Sigmoid colon (tissue), 4 donors: ENCODE measurements at regions not wholly inside any gene's neighbourhood (a gene's known extent, or its start where the extent isn't known, plus 50 kb on each side); places are given as distances from the start of the nearest gene placed in this dataset.

Source experiments
- POLR2A ChIP-seq, 2 donors: fragments of 450-650 bp; IDR thresholded peaks; one replicate each; pipeline ENCODE4 v1.6.1; 2016; ENCODE audit warnings: antibody characterized with exemption in 2 of 2, mild to moderate bottlenecking in 2 of 2, moderate library complexity in 2 of 2
- POLR2AphosphoS5 ChIP-seq, 4 donors: sonication (generic); formaldehyde crosslinking; IDR thresholded peaks; one replicate each; pipeline ENCODE4 v1.6.1; 2017; ENCODE audit warnings: antibody characterized with exemption in 4 of 4
- TF ChIP-seq, protein P1 (sequence below), 4 experiments: fragments of 450-650 bp in 3 of 4; fragments of 200-600 bp in 1 of 4; IDR thresholded peaks; one replicate each; pipeline ENCODE4 v1.5.1; 2016 to 2019; ENCODE audit warnings: antibody characterized with exemption in 4 of 4, mild to moderate bottlenecking in 3 of 4, moderate library complexity in 2 of 4

DNA sequence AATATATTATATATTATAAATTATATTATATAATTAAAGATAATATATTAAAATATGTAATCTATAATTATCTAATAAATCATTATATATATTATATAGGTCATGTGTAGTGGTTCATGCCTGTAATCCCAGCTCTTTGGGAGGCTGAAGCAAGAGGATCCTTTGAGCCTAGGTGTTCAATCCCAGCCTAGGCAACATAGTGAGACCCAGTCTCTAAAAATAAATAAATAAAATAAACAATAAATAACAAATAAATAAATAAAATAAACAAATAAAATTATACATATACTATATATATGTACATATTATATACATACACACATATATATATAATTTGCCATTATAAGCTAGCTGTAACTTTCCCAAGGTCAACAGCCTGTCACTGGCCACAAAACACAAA lies 277.7 kb downstream of the SETD4 start:
- TF ChIP-seq, protein P1, sequence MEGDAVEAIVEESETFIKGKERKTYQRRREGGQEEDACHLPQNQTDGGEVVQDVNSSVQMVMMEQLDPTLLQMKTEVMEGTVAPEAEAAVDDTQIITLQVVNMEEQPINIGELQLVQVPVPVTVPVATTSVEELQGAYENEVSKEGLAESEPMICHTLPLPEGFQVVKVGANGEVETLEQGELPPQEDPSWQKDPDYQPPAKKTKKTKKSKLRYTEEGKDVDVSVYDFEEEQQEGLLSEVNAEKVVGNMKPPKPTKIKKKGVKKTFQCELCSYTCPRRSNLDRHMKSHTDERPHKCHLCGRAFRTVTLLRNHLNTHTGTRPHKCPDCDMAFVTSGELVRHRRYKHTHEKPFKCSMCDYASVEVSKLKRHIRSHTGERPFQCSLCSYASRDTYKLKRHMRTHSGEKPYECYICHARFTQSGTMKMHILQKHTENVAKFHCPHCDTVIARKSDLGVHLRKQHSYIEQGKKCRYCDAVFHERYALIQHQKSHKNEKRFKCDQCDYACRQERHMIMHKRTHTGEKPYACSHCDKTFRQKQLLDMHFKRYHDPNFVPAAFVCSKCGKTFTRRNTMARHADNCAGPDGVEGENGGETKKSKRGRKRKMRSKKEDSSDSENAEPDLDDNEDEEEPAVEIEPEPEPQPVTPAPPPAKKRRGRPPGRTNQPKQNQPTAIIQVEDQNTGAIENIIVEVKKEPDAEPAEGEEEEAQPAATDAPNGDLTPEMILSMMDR (IDR thresholded peaks at IDR 0.05): no peak
- TF ChIP-seq POLR2AphosphoS5 (IDR thresholded peaks at IDR 0.05) (no peak), POLR2A (IDR thresholded peaks at IDR 0.05) (no peak)
